GM18861 (cell line): ENCODE measurements at regions not wholly inside any gene's neighbourhood (a gene's known extent, or its start where the extent isn't known, plus 50 kb on each side); places are given as distances from the start of the nearest gene placed in this dataset.
"Not testable (repeated sequence)": the region's sequence is repeated elsewhere in the genome, so short reads cannot be mapped to it uniquely, and the experiment has no call there.

Experiments
- ATAC-seq: cut with Tn5 transposase; IDR thresholded peaks from one replicate; pipeline ENCODE4 v1.9.1; 2021; ENCODE audit not compliant: unreplicated experiment

DNA sequence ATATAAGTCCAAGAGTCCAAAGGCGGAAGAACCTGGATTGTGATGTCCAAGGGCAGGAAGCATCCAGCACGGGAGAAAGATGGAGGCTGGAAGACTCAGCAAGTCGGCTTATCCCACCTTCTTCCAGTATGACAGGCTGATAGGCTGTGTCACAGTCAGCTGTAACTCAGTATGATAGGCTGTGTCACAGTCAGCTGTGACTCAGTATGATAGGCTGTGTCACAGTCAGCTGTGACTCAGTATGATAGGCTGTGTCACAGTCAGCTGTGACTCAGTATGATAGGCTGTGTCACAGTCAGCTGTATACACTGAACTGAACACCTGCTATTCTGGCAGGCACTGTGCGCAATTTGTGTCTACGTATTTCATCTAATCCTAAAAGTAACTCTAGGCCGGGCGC, 271.9 kb downstream of the LRATD1 start:
- not testable (repeated sequence) for ATAC-seq

DNA sequence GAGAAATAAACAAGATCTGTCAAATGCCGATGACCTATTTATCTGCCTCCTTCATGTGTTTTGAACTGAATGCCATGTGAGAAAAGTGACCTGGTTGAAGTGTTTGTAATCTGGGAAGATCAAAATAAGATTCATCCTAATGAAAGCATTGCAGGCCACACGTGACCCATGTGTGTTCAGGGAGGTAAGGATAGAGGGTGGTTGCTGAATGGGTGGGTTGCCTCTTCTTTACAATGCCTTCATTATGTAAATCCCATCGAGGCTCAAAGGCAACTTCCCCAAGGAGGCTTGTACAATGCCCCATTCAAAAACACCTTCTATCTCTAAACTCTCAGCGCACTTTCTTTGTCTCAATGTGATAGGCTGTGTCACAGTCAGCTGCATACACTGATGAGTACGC, 273.1 kb downstream of the LRATD1 start:
- no peak for ATAC-seq

DNA sequence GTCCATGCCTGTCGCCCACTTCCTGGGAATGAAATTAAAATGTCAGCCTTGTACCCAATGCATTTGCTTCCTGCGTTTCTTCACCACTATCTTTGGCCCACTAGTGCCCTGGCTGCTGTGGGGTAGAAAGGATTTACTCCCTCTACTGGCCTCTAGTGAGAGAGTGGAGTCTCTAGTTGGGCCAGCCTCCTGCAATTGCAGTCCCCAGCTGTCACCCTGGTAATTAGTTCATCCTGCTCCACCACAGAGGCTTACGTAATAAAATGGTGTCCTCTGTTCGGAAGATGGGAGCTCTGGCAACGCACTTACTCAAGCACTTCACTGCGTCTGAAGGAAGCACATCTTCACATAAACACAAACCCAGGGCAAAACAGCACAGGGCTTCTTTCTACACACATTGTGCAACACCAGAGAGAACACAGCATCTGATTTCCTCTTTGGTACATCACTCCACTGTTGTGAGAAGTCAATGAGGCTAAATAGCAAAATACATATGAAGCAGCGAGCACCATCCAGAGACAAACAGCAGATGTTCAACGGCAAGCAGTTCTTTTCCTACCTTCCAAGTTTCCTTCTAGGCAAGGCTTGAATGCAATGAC, 274.6 kb downstream of the LRATD1 start:
- ATAC-seq = no peak

DNA sequence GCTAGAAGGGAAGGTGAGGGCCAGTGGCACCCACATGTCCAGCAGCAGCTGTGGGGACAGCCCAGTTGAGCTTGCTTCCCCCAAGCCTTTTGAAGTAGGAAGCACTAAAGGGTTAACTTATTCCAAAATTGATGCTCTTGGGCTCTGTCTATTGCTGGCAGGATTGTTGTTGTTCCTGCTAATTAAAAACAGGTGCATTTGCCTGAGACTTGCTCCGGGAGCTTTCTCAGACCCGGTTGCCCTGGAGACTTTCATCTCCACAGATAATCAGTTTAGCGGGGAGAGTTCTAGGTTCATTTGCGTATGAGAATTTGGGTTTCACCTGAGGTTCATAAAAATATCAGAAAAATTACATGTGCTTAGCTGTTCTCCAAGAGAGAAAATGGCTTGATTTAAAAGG, 277.3 kb downstream of the LRATD1 start:
- no peak for ATAC-seq

DNA sequence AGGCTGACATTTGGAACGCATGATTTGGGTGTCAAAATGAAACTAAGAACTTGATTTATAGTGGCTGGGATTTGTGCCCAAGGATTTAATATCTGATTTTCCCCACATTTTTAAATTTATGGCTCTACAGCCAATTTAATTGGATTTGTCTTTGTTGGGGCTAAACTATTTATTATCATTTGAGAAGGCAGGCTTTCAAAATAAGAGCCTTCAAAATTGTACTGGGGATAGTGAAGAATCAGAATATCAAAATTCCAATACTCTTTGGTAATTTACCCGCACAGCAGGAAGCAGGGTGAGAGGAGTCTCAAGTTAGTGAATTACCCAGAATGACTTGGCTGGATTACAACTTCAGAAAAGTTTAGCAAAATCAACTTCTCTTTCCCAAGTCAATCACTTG, 278.1 kb downstream of the LRATD1 start:
- ATAC-seq = no peak

DNA sequence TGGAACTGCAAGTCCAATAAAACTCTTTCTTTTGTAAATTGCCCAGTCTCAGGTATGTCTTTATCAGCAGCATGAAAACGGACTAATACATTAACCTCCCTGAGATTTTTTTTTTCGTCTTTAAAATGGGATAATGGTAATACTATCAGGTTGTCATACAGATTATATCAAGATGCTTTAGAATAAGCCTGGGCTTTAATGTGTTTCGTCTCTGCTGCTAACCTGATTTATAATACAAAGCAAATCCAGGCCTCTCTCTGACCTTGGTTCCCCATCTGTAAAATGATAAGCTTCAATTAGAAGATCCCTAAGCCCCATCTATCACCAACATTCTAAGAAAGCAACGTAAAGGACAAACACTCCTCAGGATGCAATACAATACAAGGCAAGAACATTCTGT, 283.5 kb downstream of the LRATD1 start:
- no peak for ATAC-seq

DNA sequence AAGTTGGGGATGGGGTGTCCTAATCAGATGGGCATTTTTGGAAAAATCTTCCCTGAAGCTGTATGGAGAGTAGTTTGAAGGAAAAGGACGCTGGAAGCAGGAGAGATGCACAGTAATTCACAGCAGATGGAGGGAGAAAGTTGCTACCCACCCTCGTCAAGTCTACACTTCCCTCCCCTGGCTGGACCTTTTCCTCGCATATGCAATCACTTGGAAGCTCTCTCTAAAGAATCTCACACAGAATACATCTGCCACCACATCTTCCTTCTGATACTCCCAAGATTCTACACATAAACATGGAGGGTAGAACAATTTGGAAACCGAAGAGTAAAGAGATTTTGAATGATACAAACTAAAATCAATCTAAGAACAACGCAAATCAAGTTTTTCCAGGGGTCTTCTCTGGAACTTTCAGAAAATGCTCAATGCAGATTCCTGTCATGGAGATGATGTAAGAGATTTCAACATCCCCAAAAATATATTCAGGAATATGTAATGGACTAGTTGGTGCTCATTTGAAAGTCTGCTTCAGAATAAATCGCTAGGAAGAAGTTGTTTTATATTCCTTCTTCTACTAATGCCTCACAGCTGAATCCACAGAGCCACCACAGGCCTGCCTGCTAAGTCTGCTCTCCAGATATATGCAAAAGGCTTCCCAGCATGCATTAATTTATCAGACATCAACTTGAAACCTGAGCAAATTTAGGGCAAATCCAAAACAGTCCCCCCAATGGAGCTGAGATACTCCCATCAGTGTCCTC, 291.5 kb downstream of the LRATD1 start:
- no peak for ATAC-seq

DNA sequence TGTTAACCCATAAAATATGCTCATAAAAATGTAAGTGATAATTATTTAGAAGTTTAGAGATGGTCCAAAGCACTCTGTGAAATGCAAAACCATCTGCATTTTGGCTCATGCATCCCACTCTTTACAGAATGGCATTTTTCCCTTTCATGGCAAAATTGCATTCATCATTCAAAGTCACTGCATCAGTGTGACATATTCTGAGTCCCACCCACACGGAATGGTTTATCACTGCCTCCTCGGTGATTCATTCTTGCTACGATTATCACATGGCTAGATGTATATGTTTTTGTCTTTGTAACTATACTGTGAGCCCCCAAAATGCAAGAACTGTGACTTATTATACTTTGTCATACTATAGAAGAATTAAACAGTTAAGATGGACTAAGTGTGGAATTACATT, 293.0 kb downstream of the LRATD1 start:
- no peak for ATAC-seq

DNA sequence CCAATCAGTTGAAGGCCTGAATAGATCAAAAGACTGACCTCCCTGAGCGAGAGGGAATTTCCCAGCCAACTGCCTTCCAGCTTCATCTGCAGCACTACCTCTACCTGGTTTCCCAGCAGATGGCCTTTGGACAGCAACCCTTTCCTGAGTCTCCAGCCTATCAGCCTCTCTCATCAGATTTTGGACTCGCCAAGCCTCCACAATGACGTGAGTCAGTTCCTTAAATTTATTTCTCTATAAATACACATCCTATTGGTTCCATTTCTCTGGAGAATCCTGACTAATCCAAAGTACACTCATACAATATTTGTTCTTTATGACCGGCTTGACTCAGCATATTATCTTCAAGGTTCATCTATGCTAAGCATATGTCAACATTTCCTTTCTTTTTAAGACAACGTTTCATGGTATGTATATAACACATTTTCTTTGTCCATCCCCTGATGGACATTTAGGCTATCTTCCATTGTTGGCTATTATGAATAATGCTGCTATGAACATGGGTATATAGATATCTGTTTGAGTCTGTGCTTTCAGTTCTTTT, 294.6 kb downstream of the LRATD1 start:
- no peak for ATAC-seq

DNA sequence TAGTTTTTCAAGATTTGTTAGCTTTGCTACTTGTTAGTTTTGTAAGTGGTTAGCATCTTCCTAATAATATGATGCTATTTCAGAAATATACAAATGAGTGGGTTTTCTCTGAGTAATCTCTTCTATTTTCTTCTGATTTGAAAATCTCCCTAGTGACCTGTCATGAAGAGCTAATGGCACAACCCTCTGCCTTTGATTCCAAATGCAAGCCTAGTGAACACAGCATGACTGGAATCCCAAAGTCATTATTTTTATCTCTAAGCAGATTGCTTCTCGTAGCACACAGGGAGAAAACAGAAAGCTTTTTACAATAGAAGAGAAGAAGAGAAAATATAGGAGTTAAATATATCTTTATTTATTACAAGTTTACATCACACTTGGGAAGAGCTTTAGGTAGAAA, 295.5 kb downstream of the LRATD1 start:
- no peak for ATAC-seq

DNA sequence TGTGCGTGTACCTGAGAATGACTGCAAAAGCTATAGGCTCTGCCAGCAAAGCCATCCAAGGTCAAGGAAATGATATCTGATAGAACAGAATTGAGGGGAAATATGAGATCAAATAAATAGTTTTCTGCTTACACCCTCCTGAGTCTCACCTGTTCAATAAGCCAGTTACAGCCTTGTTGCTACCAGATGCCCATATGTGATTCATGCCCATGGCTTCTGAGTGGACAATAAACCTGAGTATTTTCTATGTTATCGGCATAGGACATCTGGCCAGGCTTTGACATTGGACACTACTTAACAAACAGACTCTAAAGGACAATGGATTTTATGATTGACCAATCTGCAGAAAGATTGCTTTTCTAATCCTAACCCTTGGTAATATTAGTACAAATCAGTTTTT, 297.9 kb downstream of the LRATD1 start:
- ATAC-seq = no peak

DNA sequence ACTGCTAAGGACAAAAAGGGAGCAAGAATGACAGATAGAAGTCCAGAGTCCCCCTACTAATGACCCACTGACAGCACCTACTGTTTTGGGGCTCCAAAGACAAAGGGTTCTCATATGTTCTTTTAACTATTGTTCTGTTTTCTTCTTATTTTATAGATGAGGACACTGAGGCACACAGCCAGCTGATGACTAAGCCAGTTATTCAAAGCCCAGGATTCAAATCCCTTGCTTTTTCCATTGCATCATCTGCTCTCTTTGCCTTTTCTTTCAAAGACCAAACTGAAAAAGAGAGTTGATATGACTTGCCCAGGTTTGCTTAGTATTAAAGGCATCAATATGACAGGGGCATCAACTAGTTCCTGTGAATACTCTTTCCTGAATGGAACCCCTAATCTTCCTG, 299.8 kb downstream of the LRATD1 start:
- ATAC-seq = no peak

DNA sequence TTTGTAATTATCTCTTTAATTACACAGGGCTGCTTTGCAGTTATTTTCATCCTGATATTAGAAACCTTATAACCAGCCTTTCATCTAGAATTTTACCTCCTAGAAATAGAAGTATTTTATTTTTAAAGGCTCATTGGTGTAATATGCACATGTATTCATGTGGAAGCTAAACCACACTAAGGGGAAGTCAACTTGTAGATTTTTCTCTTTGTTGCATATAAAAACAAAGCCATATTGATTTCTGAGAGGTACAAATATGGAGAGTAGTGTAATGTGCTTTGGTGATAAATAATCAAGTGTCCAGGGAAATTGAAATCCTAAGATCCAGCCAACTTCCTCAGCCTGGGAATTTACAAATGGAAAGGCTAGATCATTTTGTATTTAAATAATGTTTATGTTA, 301.2 kb downstream of the LRATD1 start:
- no peak for ATAC-seq

DNA sequence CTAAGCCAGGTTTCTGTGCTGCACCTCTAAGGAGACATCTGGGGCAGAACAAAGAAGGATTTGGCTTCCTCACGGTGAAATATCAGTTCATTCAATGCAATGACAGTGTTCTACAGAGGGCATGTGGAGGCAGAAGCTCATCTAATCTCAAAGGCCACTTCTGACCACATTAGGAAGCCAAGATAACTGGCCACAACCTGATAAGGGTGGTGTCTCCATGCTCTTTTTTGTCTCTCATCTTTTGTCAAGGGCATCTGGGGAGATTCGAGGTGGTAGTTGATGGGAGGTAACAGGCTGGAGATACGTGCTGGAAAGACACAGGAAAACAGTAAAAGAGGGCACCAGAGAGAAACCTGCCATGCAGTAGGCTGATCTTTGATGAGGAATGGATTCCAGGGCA, 303.9 kb downstream of the LRATD1 start:
- ATAC-seq = no peak

DNA sequence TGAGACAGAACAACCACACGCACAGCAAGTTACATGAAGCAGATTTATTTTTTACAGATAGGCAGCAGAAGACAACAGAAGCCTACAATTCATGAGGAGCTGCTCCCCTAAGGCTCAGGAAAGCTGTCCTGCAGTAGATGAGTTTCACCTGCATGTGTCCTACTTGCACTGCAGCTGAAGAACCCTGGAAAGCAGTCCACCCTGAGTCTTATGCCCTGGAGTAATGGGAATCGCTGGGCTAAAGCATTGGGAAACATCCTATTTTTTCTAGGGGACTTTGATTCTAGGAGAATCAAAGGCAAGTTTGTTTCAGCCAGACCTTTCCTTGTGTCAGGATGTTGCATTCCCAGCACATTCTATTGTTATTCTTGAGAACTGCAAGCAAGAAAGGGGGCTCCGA, 304.8 kb downstream of the LRATD1 start:
- ATAC-seq = no peak

DNA sequence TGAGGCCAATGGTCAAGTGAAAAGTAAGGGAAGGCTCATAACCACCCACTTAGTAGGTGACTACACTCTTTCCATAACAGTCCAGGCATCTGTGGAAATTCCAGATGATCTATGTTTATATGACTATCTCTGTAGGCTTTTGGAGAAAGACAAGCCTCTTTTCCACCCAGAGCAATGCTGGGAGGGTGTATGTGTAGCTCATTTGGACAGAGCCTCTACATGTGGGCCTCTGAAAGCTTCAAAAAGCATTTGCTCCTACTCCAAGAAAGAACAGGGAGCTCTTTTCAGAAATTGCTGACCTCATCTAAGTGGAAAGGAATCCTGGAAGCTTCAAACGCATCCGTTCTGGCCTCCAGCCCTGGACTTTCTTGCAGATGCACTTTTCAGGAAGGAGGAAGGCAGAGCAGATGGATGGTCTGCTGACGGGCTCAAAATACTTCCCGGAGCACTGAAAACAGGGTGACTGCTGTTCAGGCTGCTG, 308.7 kb downstream of the LRATD1 start:
- ATAC-seq = no peak

DNA sequence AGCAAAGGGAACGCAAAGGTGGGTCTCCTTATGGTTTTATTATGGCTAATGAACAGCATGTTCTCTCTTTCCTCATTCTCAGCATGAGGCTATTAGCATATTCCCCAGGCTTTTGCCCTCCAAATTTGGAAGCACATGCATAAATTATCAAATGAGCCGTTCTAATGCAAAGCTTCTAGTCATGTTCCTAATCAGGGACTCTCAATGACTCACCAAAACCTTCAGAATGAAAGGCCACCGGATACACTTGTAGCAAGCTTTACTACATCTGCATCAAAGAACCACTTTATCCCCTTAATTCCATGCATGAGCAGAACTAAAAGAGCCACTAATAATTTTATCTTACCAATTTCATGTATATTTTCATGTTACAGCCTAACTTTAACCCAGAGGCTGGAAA, 310.5 kb downstream of the LRATD1 start:
- ATAC-seq = no peak

DNA sequence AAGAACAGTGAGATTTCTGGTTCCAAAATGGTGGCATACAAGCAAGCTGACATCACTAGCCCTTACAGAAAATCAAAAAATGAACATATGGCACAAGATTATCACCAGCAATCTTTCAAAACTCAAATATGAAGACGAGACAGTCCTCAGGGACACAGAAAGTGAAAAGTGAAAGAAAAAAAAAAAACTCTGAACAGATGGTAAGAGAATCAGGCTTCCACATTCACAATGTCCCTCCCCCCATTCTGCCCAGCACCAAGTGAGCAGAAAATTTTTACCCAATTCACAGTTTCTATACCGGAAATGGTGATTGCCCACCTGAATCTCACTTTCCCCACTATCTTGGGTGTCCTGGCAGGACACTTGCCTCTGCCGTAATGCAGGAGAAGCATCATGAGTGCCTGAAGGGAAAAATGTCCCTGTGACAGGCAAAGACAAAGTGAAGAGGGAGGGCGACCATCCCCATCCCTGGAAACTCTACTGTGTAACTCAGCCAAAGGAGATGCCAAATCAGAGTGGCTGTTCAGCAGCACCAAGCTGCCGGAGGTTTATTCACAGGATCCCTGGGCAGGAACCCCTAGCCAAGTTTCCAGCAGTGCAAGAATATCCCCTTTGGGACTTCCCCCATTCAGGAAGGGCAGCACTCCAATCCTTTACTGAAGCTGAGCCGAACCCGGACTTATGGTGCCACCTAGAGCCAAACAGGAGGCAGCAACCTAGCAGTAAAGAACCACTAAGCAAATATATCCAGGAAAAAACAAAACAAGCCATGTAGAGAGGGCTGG, 312.2 kb downstream of the LRATD1 start:
- ATAC-seq = no peak

DNA sequence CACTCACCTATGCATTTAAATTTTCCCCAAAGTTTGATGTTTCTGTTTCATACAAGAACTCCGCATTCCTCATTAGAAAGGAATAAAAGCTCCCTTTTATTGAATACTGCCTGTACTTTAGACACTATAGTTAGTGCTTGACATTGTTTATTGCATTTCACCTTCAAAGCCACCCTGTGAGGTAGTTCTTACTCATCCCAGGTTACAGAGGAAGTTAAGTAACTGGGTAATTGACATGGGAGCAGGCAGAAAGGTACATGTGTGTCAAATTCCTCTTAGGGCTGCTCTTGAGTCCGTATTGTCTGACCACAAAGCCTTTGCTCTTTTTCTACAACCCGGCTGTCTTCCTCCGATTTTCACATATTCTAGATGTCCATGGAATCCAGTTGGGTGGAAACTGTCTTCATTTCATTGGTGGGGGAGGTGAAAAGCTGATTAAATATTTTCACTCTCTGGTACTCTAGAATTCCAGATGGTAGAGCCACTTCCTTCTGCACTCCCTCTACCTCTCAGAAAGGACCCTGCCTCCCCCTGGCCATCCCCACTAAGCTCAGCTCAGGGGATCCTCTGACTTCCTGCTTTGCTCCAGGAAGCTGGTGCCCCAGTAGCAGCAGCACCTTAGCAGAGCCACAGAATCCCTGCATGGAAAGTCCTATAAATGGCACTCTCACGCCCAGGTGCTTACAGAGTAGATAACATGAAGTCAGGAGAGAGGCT, 319.2 kb downstream of the LRATD1 start:
- ATAC-seq = no peak

DNA sequence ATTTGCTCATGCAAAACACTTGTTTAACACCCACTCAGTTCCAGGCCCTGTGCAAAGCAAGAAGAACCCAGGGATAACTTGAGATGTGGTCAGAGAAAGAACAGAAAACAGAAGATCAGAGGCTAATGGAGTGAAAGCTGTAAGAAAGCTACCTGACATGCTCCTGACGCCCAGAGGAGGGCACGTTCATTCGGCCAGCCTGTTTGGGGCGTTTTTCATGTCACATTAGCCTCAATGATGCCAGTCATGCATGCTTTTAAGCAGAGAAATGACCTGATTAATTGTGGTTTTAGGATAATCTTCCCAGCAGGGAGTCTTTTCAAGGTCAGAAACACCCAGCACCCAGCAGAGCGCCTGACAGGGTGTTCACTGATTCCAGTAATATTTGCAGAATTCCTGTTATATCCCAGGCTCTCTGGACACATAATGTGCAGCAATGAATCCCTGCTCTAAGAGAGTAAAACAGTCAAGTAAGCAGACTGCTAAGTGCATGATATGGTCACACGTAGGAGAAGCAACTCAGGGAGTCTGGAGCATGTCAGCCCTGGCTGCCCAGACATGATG, 320.0 kb downstream of the LRATD1 start:
- ATAC-seq = no peak
